ENCODE measurements at regions not wholly inside any gene's neighbourhood (a gene's known extent, or its start where the extent isn't known, plus 50 kb on each side); places are given as distances from the start of the nearest gene placed in this dataset.

DNA sequence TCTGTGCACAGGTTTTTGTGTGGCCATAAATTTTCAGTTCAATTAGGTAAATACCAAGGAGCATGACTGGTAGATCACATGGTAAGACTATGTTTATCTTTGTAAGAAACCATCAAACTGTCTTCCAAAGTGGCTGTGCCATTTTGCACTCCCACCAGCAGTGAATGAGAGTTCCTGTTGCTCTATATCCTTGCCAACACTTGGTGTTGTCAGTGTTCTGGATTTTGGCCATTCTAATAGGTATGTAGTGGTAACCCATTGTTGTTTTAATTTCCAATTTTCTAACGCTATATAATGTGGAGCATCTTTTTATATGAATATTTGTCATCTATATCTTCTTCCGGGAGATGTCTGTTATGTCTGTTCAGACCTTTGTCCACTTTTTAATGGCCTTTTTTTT is 51.7 kb upstream of the MED4 start:
- no peaks in the 10 kb centered on the region for H3K9me3 ChIP-seq (ENCODE audit: control insufficient read depth, insufficient read depth, low read depth, low read length)
- H3K9ac ChIP-seq (ENCODE audit: insufficient read depth, low read length), result no peak overlapping the region
- DNase-seq (ENCODE audit: low read depth in 2 of 2), result no peak
- H3K4me2 ChIP-seq (ENCODE audit: extremely low read depth, insufficient read depth, low read length), result no peak overlapping the region
- H3K27me3 ChIP-seq (ENCODE audit: control insufficient read depth, insufficient read depth, low read length), result no peaks in the 10 kb centered on the region
- H2AFZ ChIP-seq (ENCODE audit: low read length), result no peak overlapping the region
- no peak overlapping the region for H3K4me3 ChIP-seq (replicated peaks in 1 of 4; ENCODE audit: control extremely low read depth in 1 of 4, insufficient read depth in 1 of 4, low read depth in 3 of 4, low read length in 4 of 4)
- H4K20me1 ChIP-seq (ENCODE audit: control insufficient read depth, extremely low read depth, insufficient read depth, low read length), result no peaks in the 10 kb centered on the region
- H3K79me2 ChIP-seq (ENCODE audit: control insufficient read depth, insufficient read depth, low read length), result no peaks in the 10 kb centered on the region
- TF ChIP-seq, protein P1, sequence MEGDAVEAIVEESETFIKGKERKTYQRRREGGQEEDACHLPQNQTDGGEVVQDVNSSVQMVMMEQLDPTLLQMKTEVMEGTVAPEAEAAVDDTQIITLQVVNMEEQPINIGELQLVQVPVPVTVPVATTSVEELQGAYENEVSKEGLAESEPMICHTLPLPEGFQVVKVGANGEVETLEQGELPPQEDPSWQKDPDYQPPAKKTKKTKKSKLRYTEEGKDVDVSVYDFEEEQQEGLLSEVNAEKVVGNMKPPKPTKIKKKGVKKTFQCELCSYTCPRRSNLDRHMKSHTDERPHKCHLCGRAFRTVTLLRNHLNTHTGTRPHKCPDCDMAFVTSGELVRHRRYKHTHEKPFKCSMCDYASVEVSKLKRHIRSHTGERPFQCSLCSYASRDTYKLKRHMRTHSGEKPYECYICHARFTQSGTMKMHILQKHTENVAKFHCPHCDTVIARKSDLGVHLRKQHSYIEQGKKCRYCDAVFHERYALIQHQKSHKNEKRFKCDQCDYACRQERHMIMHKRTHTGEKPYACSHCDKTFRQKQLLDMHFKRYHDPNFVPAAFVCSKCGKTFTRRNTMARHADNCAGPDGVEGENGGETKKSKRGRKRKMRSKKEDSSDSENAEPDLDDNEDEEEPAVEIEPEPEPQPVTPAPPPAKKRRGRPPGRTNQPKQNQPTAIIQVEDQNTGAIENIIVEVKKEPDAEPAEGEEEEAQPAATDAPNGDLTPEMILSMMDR (conservative IDR thresholded peaks at IDR 0.05 in 1 of 2, IDR thresholded peaks at IDR 0.05 in 1 of 2; ENCODE audit: low read depth in 1 of 2, low read length in 2 of 2), result no peak
- no peak for TF ChIP-seq EZH2 (IDR thresholded peaks at IDR 0.05; ENCODE audit: low read length, missing control alignments)
- H3K27ac ChIP-seq (ENCODE audit: insufficient read depth, low read length), result no peak overlapping the region
- peaks cover 2% of the 10 kb centered on the region for H3K4me1 ChIP-seq (ENCODE audit: control insufficient read depth, extremely low read depth, insufficient read depth, low read length)
- H3K36me3 ChIP-seq (ENCODE audit: control insufficient read depth, insufficient read depth, low read length), result no peaks in the 10 kb centered on the region

DNA sequence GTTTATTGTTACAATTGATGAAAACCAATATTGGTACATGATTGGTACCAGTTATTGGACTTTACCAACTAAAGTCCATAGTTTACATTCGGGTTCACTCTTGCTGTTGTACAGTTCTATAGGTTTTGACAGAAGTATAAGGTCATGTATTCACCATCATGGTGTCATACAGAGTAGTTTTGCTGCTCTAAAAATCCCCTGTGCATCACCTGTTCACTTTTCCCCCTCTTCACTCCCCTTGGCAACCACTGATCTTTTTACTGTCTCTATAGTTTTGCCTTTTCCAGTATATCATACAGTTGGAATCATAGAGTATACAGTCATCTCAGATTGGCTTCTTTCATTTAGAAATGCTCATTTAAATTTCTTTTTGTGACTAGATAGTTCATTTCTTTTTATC is 51.2 kb upstream of the MED4 start:
- no peaks in the 10 kb centered on the region for H4K20me1 ChIP-seq (ENCODE audit: control insufficient read depth, extremely low read depth, insufficient read depth, low read length)
- peaks cover 2% of the 10 kb centered on the region for H3K4me1 ChIP-seq (ENCODE audit: control insufficient read depth, extremely low read depth, insufficient read depth, low read length)
- H3K4me2 ChIP-seq (ENCODE audit: extremely low read depth, insufficient read depth, low read length), result no peak overlapping the region
- H3K36me3 ChIP-seq (ENCODE audit: control insufficient read depth, insufficient read depth, low read length), result no peaks in the 10 kb centered on the region
- no peak overlapping the region for H3K4me3 ChIP-seq (replicated peaks in 1 of 4; ENCODE audit: control extremely low read depth in 1 of 4, insufficient read depth in 1 of 4, low read depth in 3 of 4, low read length in 4 of 4)
- no peak for DNase-seq (ENCODE audit: low read depth in 2 of 2)
- no peak overlapping the region for H2AFZ ChIP-seq (ENCODE audit: low read length)
- no peak for TF ChIP-seq EZH2 (IDR thresholded peaks at IDR 0.05; ENCODE audit: low read length, missing control alignments)
- TF ChIP-seq, protein P1 (conservative IDR thresholded peaks at IDR 0.05 in 1 of 2, IDR thresholded peaks at IDR 0.05 in 1 of 2; ENCODE audit: low read depth in 1 of 2, low read length in 2 of 2), result no peak
- H3K27ac ChIP-seq (ENCODE audit: insufficient read depth, low read length), result no peak overlapping the region
- no peaks in the 10 kb centered on the region for H3K27me3 ChIP-seq (ENCODE audit: control insufficient read depth, insufficient read depth, low read length)
- H3K9ac ChIP-seq (ENCODE audit: insufficient read depth, low read length), result no peak overlapping the region
- no peaks in the 10 kb centered on the region for H3K9me3 ChIP-seq (ENCODE audit: control insufficient read depth, insufficient read depth, low read depth, low read length)
- no peaks in the 10 kb centered on the region for H3K79me2 ChIP-seq (ENCODE audit: control insufficient read depth, insufficient read depth, low read length)

Measured in fibroblast of lung (primary cell).